B cell (primary cell): ENCODE measurements at regions not wholly inside any gene's neighbourhood (a gene's known extent, or its start where the extent isn't known, plus 50 kb on each side); places are given as distances from the start of the nearest gene placed in this dataset.

Experiments
- CTCF ChIP-seq: fragments of 200-600 bp; IDR thresholded peaks from one replicate; pipeline ENCODE4 v1.8.0; 2022; ENCODE audit warnings: antibody characterized with exemption, mild to moderate bottlenecking
- EZH2 ChIP-seq: IDR thresholded peaks from 2 replicates; pipeline ENCODE4 v1.6.1; 2012; ENCODE audit warnings: borderline replicate concordance, low read depth, mild to moderate bottlenecking, moderate library complexity, low read length; ENCODE audit not compliant: insufficient read depth, poor library complexity, severe bottlenecking

- TF ChIP-seq CTCF, result no peak
- TF ChIP-seq EZH2, result no peak
These were observed 621.0 kb downstream of the LMO4 start for GRCh38 chr1:87949711-87950110.
